ENCODE measurements at regions not wholly inside any gene's neighbourhood (a gene's known extent, or its start where the extent isn't known, plus 50 kb on each side); places are given as distances from the start of the nearest gene placed in this dataset.

GRCh38 chr5:54608423-54609085, 91.0 kb downstream of the SNX18 start:
- peak; percentile 62 for DNase-seq (ENCODE audit: low read depth)
- TF ChIP-seq CTCF (IDR thresholded peaks at IDR 0.05; ENCODE audit: insufficient read depth, low read depth, low read length) = no peak
- H3K4me3 ChIP-seq (ENCODE audit: low read depth, low read length) = no peak overlapping the region

- no peak for DNase-seq (ENCODE audit: low read depth)
- no peak overlapping the region for H3K4me3 ChIP-seq (ENCODE audit: low read depth, low read length)
- TF ChIP-seq CTCF (IDR thresholded peaks at IDR 0.05; ENCODE audit: insufficient read depth, low read depth, low read length) = no peak
Observed at GRCh38 chr5:54607006-54607405, 89.4 kb downstream of the SNX18 start.

- DNase-seq (ENCODE audit: low read depth) = no peak
- no peak for TF ChIP-seq CTCF (IDR thresholded peaks at IDR 0.05; ENCODE audit: insufficient read depth, low read depth, low read length)
- H3K4me3 ChIP-seq (ENCODE audit: low read depth, low read length) = no peak overlapping the region
Observed at GRCh38 chr5:54603372-54603771, 85.8 kb downstream of the SNX18 start.

- DNase-seq (ENCODE audit: low read depth) = no peak
- H3K4me3 ChIP-seq (ENCODE audit: low read depth, low read length) = no peak overlapping the region
- no peak for TF ChIP-seq CTCF (IDR thresholded peaks at IDR 0.05; ENCODE audit: insufficient read depth, low read depth, low read length)
Observed at GRCh38 chr5:54602475-54602874, 84.9 kb downstream of the SNX18 start.

- no peak for TF ChIP-seq CTCF (IDR thresholded peaks at IDR 0.05; ENCODE audit: insufficient read depth, low read depth, low read length)
- DNase-seq (ENCODE audit: low read depth) = no peak
- no peak overlapping the region for H3K4me3 ChIP-seq (ENCODE audit: low read depth, low read length)
Observed at GRCh38 chr5:54601411-54602230, 84.1 kb downstream of the SNX18 start.
